ENCODE measurements at regions not wholly inside any gene's neighbourhood (a gene's known extent, or its start where the extent isn't known, plus 50 kb on each side); places are given as distances from the start of the nearest gene placed in this dataset.
A peak's percentile ranks its signal among the peaks of the same experiment; 100 is the strongest.

DNA sequence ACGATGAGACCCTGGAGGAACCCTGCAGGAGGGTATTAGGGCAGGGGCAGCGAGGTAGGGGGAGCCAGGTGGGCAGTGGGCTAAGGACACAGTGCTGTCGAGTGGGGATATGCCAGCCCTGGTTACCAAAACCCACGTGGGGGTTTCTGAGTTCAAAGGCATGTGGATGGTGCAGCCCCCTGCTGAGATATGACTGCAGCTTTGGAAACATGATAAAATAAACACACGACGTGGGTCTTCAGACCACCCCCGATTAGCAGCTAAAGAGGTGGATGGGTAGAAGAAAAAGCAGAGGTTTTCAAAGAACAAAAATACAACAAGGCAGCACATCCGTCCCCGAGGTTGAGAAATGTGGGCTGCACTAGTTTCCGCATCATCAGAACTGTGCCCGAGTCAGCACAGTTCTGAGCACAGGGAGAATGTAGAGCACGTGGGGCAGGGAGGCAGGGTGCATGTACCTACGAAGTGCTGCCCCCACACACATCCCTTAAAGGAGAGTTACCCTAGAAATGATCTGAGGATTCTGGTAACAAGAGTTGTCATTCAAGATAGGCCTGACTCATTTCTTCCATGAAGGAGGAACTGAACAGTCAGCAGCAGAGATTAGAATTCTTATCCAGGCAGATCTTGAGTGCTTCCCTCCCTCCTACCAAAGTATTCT lies 121.3 kb downstream of the RPLP1 start:
- POLR2A ChIA-PET = no interaction called here
- CTCF ChIA-PET = interaction anchor here (1.0 kb wide), 1 partner anchor 17 kb away, joined by 3 read pairs; no protein-coding TSS in a partner anchor
- TF ChIP-seq CTCF (IDR thresholded peaks at IDR 0.05; ENCODE audit: control extremely low read depth, extremely low read depth, low read depth, missing control alignments) = no peak
- peak; percentile 43 for DNase-seq (ENCODE audit: extremely low spot score)

- POLR2A ChIA-PET = no interaction called here
- no peak for TF ChIP-seq CTCF (IDR thresholded peaks at IDR 0.05; ENCODE audit: control extremely low read depth, extremely low read depth, low read depth, missing control alignments)
- CTCF ChIA-PET = no interaction called here
- no peak for DNase-seq (ENCODE audit: extremely low spot score)
Observed at GRCh38 chr15:69574506-69574905, 121.9 kb downstream of the RPLP1 start.

GRCh38 chr15:69575387-69575786 lies 122.8 kb downstream of the RPLP1 start:
- no peak for TF ChIP-seq CTCF (IDR thresholded peaks at IDR 0.05; ENCODE audit: control extremely low read depth, extremely low read depth, low read depth, missing control alignments)
- ChIA-PET CTCF (interaction anchor here (2.8 kb wide), 1 partner anchor 913 kb away, joined by 9 read pairs; no protein-coding TSS in a partner anchor), POLR2A (no interaction called here)
- DNase-seq (ENCODE audit: extremely low spot score) = no peak

DNA sequence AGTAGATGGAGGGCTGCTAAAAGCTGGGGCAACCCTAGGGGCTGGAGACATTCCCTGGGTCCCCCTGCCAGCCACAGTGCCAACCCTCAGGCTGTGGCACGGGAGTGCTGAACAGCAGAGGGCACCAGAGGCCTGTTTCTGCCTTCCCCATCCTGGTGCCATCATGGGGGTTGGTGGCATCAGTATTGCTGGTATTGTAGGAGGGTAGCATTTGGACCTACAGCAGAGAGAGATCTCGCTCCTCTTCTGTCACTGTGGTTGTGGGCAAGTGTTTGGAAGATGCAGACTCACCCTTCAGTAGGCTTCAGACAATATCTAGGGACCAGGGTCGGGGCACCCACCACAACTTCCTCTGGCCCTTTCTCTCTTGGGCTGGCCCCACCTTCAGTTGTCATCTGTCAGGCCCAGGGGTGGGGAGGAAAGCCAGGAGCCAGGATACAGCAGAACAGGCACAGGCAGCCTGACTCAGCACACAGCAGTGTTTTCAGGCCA lies 123.5 kb downstream of the RPLP1 start:
- peak; percentile 61 for TF ChIP-seq CTCF (IDR thresholded peaks at IDR 0.05; ENCODE audit: control extremely low read depth, extremely low read depth, low read depth, missing control alignments)
- peak; percentile 41 for DNase-seq (ENCODE audit: extremely low spot score)
- ChIA-PET POLR2A (interaction anchor here (0.7 kb wide), 1 partner anchor 137 kb away, joined by 3 read pairs; no protein-coding TSS in a partner anchor), CTCF (interaction anchor here (1.3 to 2.8 kb wide), 4 partner anchors 20 to 912 kb away, joined by 3 to 9 read pairs (median 3); no protein-coding TSS in a partner anchor)

DNA sequence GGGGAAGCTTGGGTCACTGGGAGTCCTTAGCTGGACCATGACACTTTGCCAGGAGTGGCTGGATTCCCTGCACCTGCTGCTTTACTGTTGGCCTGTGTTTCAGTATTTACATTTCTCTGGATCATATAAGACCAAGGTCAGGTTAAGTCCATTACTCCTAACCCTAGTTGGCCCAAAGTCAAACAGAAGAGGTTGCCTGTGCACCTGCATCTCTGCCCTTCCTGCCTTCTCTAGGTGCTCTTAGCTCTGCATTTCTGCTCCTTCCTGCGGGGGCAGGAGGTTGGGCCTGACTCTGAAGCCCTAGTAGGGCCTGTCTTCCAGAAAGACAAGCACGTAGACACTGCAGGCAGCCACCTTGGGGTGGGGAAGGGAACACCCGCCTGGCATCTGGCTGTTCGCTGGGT lies 124.3 kb downstream of the RPLP1 start:
- no peak for DNase-seq (ENCODE audit: extremely low spot score)
- CTCF ChIA-PET = interaction anchor here (1.3 to 2.8 kb wide), 4 partner anchors 19 to 911 kb away, joined by 3 to 9 read pairs (median 3); no protein-coding TSS in a partner anchor
- no peak for TF ChIP-seq CTCF (IDR thresholded peaks at IDR 0.05; ENCODE audit: control extremely low read depth, extremely low read depth, low read depth, missing control alignments)
- POLR2A ChIA-PET = interaction anchor here (0.7 kb wide), 1 partner anchor 136 kb away, joined by 3 read pairs; no protein-coding TSS in a partner anchor

GRCh38 chr15:69577397-69577796 lies 124.8 kb downstream of the RPLP1 start:
- DNase-seq (ENCODE audit: extremely low spot score) = no peak
- POLR2A ChIA-PET = no interaction called here
- CTCF ChIA-PET = interaction anchor here (1.3 to 2.8 kb wide), 4 partner anchors 19 to 911 kb away, joined by 3 to 9 read pairs (median 3); no protein-coding TSS in a partner anchor
- no peak for TF ChIP-seq CTCF (IDR thresholded peaks at IDR 0.05; ENCODE audit: control extremely low read depth, extremely low read depth, low read depth, missing control alignments)

All from GM10248 (cell line).